K562 (cell line): ENCODE measurements at regions not wholly inside any gene's neighbourhood (a gene's known extent, or its start where the extent isn't known, plus 50 kb on each side); places are given as distances from the start of the nearest gene placed in this dataset.

ENCODE experiments used
- ATAC-seq: fragments of 200-7000 bp; cut with Tn5 transposase; 3 replicates; pipeline ENCODE4 v1.9.1; 2020; ENCODE audit warnings: moderate library complexity
- BruUV-seq: library from RNA; stranded (reverse); fragments of 400-500 nt; replicated peaks from 2 replicates; lab custom pipeline; 2021; lab: Mats Ljungman, UMichigan
- CTCF ChIA-PET: fragments of 300-600 bp; formaldehyde crosslinking; extraction: SDS; loops from one replicate; lab custom pipeline; 2021; ENCODE audit warnings: low intra/inter-chr PET ratio; lab: Yijun Ruan, JAX
- POLR2A ChIA-PET: fragments of 300-600, 350-650 bp; sonication (Branson Sonifier 250); formaldehyde crosslinking; extraction: SDS; loops from one replicate; lab custom pipeline; 2021; ENCODE audit warnings: antibody characterized with exemption, inconsistent platforms; lab: Yijun Ruan, JAX
- DNase-seq, 4 experiments: peaks; one replicate each; pipeline versions ENCODE4 v3.0.0 to v3.0.0-alpha.2; 2011 to 2018; ENCODE audit warnings: low spot score in 3 of 4, mixed read lengths in 3 of 4; ENCODE audit errors: extremely low read depth in 1 of 4
- FAIRE-seq: peaks from 2 replicates; lab custom pipeline; 2011; peaks lifted over from hg19 to GRCh38; lab: Jason Lieb, UNC
- H2AFZ ChIP-seq: 2 replicates; pipeline ENCODE4 v1.6.0; 2011; ENCODE audit warnings: low read depth, low read length, control low read depth, inconsistent platforms
- H3K27ac ChIP-seq: fragments of 200-600 bp; 3 replicates; pipeline ENCODE4 v1.8.0; 2011; ENCODE audit warnings: low read depth, mild to moderate bottlenecking, control low read depth, inconsistent platforms, low read length, moderate library complexity, mixed read lengths; ENCODE audit errors: extremely low read depth
- H3K27me3 ChIP-seq, 2 experiments: fragments of 300-600 bp in 1 of 2; 2 replicates in 1 of 2; 3 replicates in 1 of 2; pipeline versions ENCODE4 v1.6.0 to v1.8.0; 2011; ENCODE audit warnings: inconsistent platforms in 2 of 2, low read length in 2 of 2, mild to moderate bottlenecking in 1 of 2, mixed read lengths in 1 of 2, moderate library complexity in 1 of 2; ENCODE audit not compliant: control insufficient read depth in 2 of 2, insufficient read depth in 2 of 2
- H3K36me3 ChIP-seq: fragments of 300-600 bp; 3 replicates; pipeline ENCODE4 v1.8.0; 2011; ENCODE audit warnings: mild to moderate bottlenecking, low read length, inconsistent platforms; ENCODE audit not compliant: control insufficient read depth, insufficient read depth
- H3K4me1 ChIP-seq, 2 experiments: fragments of 200-600 bp in 1 of 2; replicated peaks in 1 of 2; 2 replicates in 1 of 2; 3 replicates in 1 of 2; pipeline versions ENCODE4 v1.5.1 to v1.8.0; 2011; ENCODE audit warnings: inconsistent platforms in 2 of 2, low read length in 2 of 2, mild to moderate bottlenecking in 1 of 2, mixed read lengths in 1 of 2, moderate library complexity in 1 of 2; ENCODE audit not compliant: control insufficient read depth in 2 of 2, insufficient read depth in 2 of 2
- H3K4me2 ChIP-seq: 2 replicates; pipeline ENCODE4 v1.6.1; 2011; ENCODE audit warnings: low read length, control low read depth, inconsistent platforms, mixed read lengths; ENCODE audit not compliant: insufficient read depth
- H3K4me3 ChIP-seq: fragments of 200-600 bp; sonication (generic), shearing (Covaris generic); 2 replicates; pipeline ENCODE4 v1.5.1; 2016; ENCODE audit warnings: control low read depth, inconsistent platforms
- H3K79me2 ChIP-seq: fragments of 200-600 bp; 3 replicates; pipeline ENCODE4 v1.8.0; 2011; ENCODE audit warnings: low read length, inconsistent platforms; ENCODE audit not compliant: control insufficient read depth, insufficient read depth
- H3K9ac ChIP-seq, 2 experiments: 2 replicates each; pipeline versions ENCODE4 v1.6.0 to v1.6.1; 2011; ENCODE audit warnings: low read depth in 2 of 2, low read length in 2 of 2, control low read depth in 1 of 2, inconsistent platforms in 1 of 2, mild to moderate bottlenecking in 1 of 2, mixed read lengths in 1 of 2; ENCODE audit not compliant: insufficient read depth in 1 of 2
- H3K9me1 ChIP-seq: one replicate; pipeline ENCODE4 v1.6.0; 2011; ENCODE audit warnings: inconsistent platforms, mild to moderate bottlenecking, low read length, moderate library complexity; ENCODE audit not compliant: control insufficient read depth, insufficient read depth
- H3K9me3 ChIP-seq: replicated peaks from 2 replicates; pipeline ENCODE4 v1.5.1; 2011; ENCODE audit warnings: low read depth, low read length, inconsistent platforms; ENCODE audit not compliant: control insufficient read depth, insufficient read depth
- H4K20me1 ChIP-seq: replicated peaks from 2 replicates; pipeline ENCODE4 v1.6.1; 2011; ENCODE audit warnings: low read length, inconsistent platforms, mixed read lengths; ENCODE audit not compliant: control insufficient read depth, insufficient read depth
- ASH1L ChIP-seq: fragments of 450-650 bp; IDR thresholded peaks from 2 replicates; pipeline ENCODE4 v1.6.1; 2018; ENCODE audit warnings: borderline replicate concordance, mild to moderate bottlenecking, low read depth; ENCODE audit not compliant: partially characterized antibody
- FOXA1 ChIP-seq: fragments of 450-650 bp; IDR thresholded peaks from 2 replicates; pipeline ENCODE4 v1.6.1; 2016; ENCODE audit warnings: mild to moderate bottlenecking, borderline replicate concordance
- FOXA3 ChIP-seq, 2 experiments: fragments of 450-650 bp in 1 of 2; sonication (generic) in 1 of 2; formaldehyde crosslinking; IDR thresholded peaks in 1 of 2; conservative IDR thresholded peaks in 1 of 2; 2 replicates each; pipeline versions ENCODE4 v1.4.0 to v1.8.0; 2020 to 2022; ENCODE audit warnings: mild to moderate bottlenecking in 2 of 2, missing genetic modification reagents in 1 of 2
- ID3 ChIP-seq, 2 experiments: fragments of 250-450 bp in 1 of 2; fragments of 450-650 bp in 1 of 2; sonication (Bioruptor Pico) in 1 of 2; IDR thresholded peaks; 2 replicates each; pipeline versions ENCODE4 v1.6.1 to v1.8.0; 2016 to 2021; ENCODE audit warnings: mild to moderate bottlenecking in 2 of 2, moderate library complexity in 2 of 2, missing compliant biosample characterization in 1 of 2, missing genetic modification characterization in 1 of 2
- KDM1A ChIP-seq, 2 experiments: fragments of 450-650 bp; IDR thresholded peaks; 2 replicates each; pipeline ENCODE4 v1.6.1; 2016; ENCODE audit warnings: mild to moderate bottlenecking in 2 of 2
- TBL1XR1 ChIP-seq, 2 experiments: IDR thresholded peaks; 2 replicates each; pipeline ENCODE4 v1.6.1; 2012; ENCODE audit warnings: improper control_type of control experiment in 2 of 2, low read length in 2 of 2, mild to moderate bottlenecking in 1 of 2
- XRCC4 ChIP-seq: IDR thresholded peaks from one replicate; pipeline ENCODE4 v1.6.1; 2011; ENCODE audit not compliant: insufficient read depth, insufficient read length; ENCODE audit errors: extremely low read depth
- ZKSCAN3 ChIP-seq: fragments of 250-450 bp; sonication (Bioruptor Pico); IDR thresholded peaks from 2 replicates; pipeline ENCODE4 v1.4.0; 2020
- ZNF239 ChIP-seq: fragments of 250-450 bp; sonication (Bioruptor Pico); IDR thresholded peaks from 2 replicates; pipeline ENCODE4 v1.4.0; 2020; ENCODE audit warnings: mild to moderate bottlenecking
- ZNF311 ChIP-seq: fragments of 250-450 bp; sonication (Bioruptor Pico); IDR thresholded peaks from 2 replicates; pipeline ENCODE4 v1.4.0; 2020; ENCODE audit warnings: mild to moderate bottlenecking, moderate library complexity
- ZNF445 ChIP-seq: fragments of 250-450 bp; sonication (Bioruptor Pico); IDR thresholded peaks from 2 replicates; pipeline ENCODE4 v1.4.0; 2020; ENCODE audit warnings: low read depth, mild to moderate bottlenecking, moderate library complexity
- ZNF780A ChIP-seq: fragments of 250-450 bp; sonication (Bioruptor Pico); IDR thresholded peaks from 2 replicates; pipeline ENCODE4 v1.5.0; 2021; ENCODE audit warnings: mild to moderate bottlenecking
- WGBS: fragments of 100-300 bp; shearing (Covaris generic); methylation state at CpG from one replicate; pipeline ENCODE4 v1.1.6; 2016; ENCODE audit warnings: low coverage, mixed read lengths; ENCODE audit not compliant: insufficient coverage; ENCODE audit errors: missing lambda C conversion rate; 5-methylcytosine and 5-hydroxymethylcytosine counted together
- in situ Hi-C: fragments of 300-500 bp; cut with MboI; formaldehyde crosslinking; loops from 4 replicates; pipeline ENCODE4 v1.15.0; 2018; ENCODE audit warnings: inconsistent platforms, mixed read lengths
- intact Hi-C: fragments of 100-400 bp; cut with micrococcal nuclease; formaldehyde crosslinking; loops from 2 replicates; pipeline ENCODE4 v1.14.2; 2022

DNA sequence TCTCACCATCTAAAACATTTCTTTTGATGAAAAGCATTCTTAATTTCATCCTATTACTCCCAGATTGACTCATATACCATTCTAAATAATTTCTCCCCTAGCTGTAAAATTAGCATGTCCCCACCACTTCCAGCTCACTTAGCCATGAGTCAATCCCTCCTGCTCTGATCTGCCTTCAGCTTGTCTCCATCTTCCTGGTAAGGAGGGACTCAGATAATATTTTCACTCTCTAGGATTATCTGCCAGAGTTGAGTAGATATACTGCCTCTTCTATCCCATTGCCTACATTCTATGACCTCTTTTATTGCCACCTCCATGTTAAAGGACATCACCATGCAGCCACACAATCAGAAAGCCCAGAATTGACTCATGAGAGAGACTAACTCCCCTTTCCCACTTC, 348.8 kb upstream of the POU3F2 start (continued):
- TF ChIP-seq ID3 (CRISPR knock-in tag; IDR thresholded peaks at IDR 0.05) (no peak), ID3 (tag; IDR thresholded peaks at IDR 0.05) (no peak), ASH1L (no peak), FOXA1 (no peak), XRCC4 (no peak), ZNF445 (CRISPR knock-in tag) (no peak), KDM1A (IDR thresholded peaks at IDR 0.05) (no peak)

- in situ Hi-C loops, result no loop called here
- no peak for FAIRE-seq
These were observed 348.3 kb upstream of the POU3F2 start for GRCh38 chr6:98486057-98486456.

More at GRCh38 chr6:98486057-98486456, 348.3 kb upstream of the POU3F2 start:
- no TSS peak for BruUV-seq
- Histone ChIP-seq H3K36me3 (no peaks in the 10 kb centered on the region), H3K79me2 (no peaks in the 10 kb centered on the region), H3K27me3 (no peaks in the 10 kb centered on the region), H3K4me3 (no peak overlapping the region), H3K4me2 (no peak overlapping the region), H2AFZ (no peak overlapping the region), H3K4me1 (no peaks in the 10 kb centered on the region), H3K9ac (no peak overlapping the region), H3K9me3 (no peaks in the 10 kb centered on the region), H4K20me1 (no peaks in the 10 kb centered on the region), H3K27ac (no peak overlapping the region), H3K9me1 (no peaks in the 10 kb centered on the region)
- ATAC-seq (no peak), DNase-seq (no peak)
- no peak for TF ChIP-seq FOXA3 (CRISPR knock-in tag; conservative IDR thresholded peaks at IDR 0.05 in 1 of 2, IDR thresholded peaks at IDR 0.05 in 1 of 2)
- TF ChIP-seq ZKSCAN3 (CRISPR knock-in tag), result no peak
- no peak for TF ChIP-seq ZNF445 (CRISPR knock-in tag)
- no peak for TF ChIP-seq ZNF311 (CRISPR knock-in tag)
- no peak for TF ChIP-seq TBL1XR1 (IDR thresholded peaks at IDR 0.05; ENCODE audit: low read length in 2 of 2)
- TF ChIP-seq ZNF780A (CRISPR knock-in tag), result no peak
- no peak for TF ChIP-seq ZNF239
- ChIA-PET CTCF (no interaction called here), POLR2A (no interaction called here)
- WGBS, result 0% methylated on average over 2 of the region's 2 CpGs
- intact Hi-C loops, result no loop called here
